Neutrophil (primary cell): ENCODE measurements at regions not wholly inside any gene's neighbourhood (a gene's known extent, or its start where the extent isn't known, plus 50 kb on each side); places are given as distances from the start of the nearest gene placed in this dataset.

Source experiments
- H3K27ac ChIP-seq: fragments of 200-600 bp; sonication (generic); 2 replicates; pipeline ENCODE4 v1.5.1; 2016; ENCODE audit warnings: mild to moderate bottlenecking, moderate library complexity
- H3K27me3 ChIP-seq: fragments of 200-600 bp; sonication (generic); 2 replicates; pipeline ENCODE4 v1.6.0; 2016; ENCODE audit warnings: mild to moderate bottlenecking
- H3K36me3 ChIP-seq: fragments of 200-600 bp; sonication (generic); 2 replicates; pipeline ENCODE4 v1.5.1; 2017
- H3K4me1 ChIP-seq, 2 experiments: fragments of 200-600 bp in 1 of 2; sonication (generic) in 1 of 2; 1 replicate in 1 of 2; 2 replicates in 1 of 2; pipeline versions ENCODE4 v1.5.1 to v1.6.1; 2013 to 2016; ENCODE audit warnings: low read depth in 1 of 2, low read length in 1 of 2, mild to moderate bottlenecking in 1 of 2, moderate library complexity in 1 of 2; ENCODE audit not compliant: control insufficient read depth in 1 of 2, insufficient read depth in 1 of 2
- H3K4me3 ChIP-seq, 2 experiments: fragments of 200-600 bp in 1 of 2; sonication (generic) in 1 of 2; 1 replicate in 1 of 2; 2 replicates in 1 of 2; pipeline ENCODE4 v1.5.1; 2013 to 2016; ENCODE audit warnings: low read depth in 1 of 2, low read length in 1 of 2, mild to moderate bottlenecking in 1 of 2, moderate library complexity in 1 of 2
- H3K9me3 ChIP-seq: fragments of 200-600 bp; sonication (generic); 2 replicates; pipeline ENCODE4 v1.5.1; 2016
- TF ChIP-seq, protein P1 (sequence below): fragments of 200-600 bp; sonication (generic); IDR thresholded peaks from 2 replicates; pipeline ENCODE4 v1.5.1; 2016; ENCODE audit warnings: antibody characterized with exemption

DNA sequence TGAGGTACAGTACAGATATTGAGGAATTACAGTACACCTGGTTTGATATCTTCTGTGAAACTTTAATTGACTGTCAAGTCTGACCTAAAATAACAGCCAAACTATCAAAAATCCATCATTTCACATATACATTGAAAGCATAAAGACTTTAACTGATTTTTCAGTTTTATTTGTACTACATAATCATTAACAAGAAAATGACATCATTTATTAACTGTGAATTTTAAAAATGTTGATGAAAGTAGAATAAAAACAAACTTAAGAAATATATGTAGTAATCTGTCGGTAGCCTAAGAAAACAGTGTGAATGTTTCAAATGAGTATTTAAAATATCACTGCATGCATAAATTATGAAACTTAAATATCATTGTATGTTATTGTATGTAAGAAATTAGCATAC, 836.7 kb upstream of the GHITM start:
- Histone ChIP-seq H3K36me3 (no peaks in the 10 kb centered on the region), H3K4me3 (no peak overlapping the region), H3K9me3 (no peaks in the 10 kb centered on the region), H3K27ac (no peak overlapping the region), H3K27me3 (no peaks in the 10 kb centered on the region), H3K4me1 (no peaks in the 10 kb centered on the region)
- TF ChIP-seq, protein P1, sequence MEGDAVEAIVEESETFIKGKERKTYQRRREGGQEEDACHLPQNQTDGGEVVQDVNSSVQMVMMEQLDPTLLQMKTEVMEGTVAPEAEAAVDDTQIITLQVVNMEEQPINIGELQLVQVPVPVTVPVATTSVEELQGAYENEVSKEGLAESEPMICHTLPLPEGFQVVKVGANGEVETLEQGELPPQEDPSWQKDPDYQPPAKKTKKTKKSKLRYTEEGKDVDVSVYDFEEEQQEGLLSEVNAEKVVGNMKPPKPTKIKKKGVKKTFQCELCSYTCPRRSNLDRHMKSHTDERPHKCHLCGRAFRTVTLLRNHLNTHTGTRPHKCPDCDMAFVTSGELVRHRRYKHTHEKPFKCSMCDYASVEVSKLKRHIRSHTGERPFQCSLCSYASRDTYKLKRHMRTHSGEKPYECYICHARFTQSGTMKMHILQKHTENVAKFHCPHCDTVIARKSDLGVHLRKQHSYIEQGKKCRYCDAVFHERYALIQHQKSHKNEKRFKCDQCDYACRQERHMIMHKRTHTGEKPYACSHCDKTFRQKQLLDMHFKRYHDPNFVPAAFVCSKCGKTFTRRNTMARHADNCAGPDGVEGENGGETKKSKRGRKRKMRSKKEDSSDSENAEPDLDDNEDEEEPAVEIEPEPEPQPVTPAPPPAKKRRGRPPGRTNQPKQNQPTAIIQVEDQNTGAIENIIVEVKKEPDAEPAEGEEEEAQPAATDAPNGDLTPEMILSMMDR = no peak

DNA sequence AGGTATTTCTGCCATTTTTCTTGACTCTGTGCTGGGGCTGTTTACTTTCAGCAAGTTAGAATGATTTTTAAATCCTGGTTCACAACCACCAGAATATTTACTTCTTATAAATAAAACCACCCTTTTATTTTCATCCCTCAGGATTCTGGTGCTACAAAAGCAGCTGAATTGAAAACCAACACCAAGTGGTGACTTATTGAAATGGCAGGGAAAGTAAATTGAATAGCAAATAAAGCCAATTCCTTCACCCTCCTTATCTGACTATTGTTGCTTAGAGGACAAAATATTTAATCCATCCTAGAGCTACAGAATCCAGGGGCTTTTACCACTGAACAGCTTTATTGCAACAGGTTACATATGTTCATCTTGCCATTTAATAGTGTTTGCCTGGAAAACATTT, 828.6 kb upstream of the GHITM start:
- no peak overlapping the region for H3K4me3 ChIP-seq
- TF ChIP-seq, protein P1 = no peak
- H3K9me3 ChIP-seq = no peaks in the 10 kb centered on the region
- no peaks in the 10 kb centered on the region for H3K4me1 ChIP-seq
- H3K36me3 ChIP-seq = no peaks in the 10 kb centered on the region
- H3K27me3 ChIP-seq = no peaks in the 10 kb centered on the region
- H3K27ac ChIP-seq = no peak overlapping the region

DNA sequence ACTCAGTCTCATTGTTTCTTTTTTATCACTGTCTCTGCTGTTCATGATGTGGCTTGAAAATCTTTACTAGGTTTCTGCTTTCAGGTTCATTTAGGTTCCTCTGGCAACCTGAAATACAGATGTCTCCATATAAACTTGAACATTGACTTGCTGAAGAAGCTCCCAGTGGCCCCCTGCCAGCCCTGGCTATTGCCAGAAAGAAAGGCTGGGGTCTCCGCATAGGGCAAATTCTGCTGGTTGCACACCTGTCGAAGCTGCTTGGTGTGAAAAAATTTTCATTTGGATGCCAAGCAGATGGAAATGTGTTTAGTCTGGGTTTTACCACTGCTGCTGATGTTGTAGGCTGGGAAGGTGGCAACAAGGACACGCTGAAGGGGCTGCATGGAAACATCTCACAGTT, 826.7 kb upstream of the GHITM start:
- H3K4me1 ChIP-seq = no peaks in the 10 kb centered on the region
- TF ChIP-seq, protein P1 = no peak
- H3K36me3 ChIP-seq = no peaks in the 10 kb centered on the region
- no peaks in the 10 kb centered on the region for H3K9me3 ChIP-seq
- H3K27ac ChIP-seq = no peak overlapping the region
- no peaks in the 10 kb centered on the region for H3K27me3 ChIP-seq
- H3K4me3 ChIP-seq = no peak overlapping the region

DNA sequence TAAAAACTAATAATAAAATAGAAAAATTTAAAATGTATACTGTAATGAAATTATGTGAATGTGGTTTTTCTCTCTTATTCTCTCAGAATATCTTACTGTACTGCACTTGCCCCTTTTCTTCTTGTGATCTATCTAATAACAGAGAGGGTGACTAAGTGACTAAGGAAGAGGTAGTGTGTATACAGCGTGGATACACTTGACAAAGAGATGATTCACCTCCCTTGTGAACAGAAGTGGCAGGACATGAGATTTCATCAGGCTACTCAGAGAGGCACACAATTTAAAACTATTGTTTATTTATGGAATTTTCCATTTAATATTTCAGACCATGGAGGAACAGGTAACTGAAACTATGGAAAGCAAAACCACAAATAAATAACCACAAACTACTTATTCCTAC, 806.6 kb upstream of the GHITM start:
- no peaks in the 10 kb centered on the region for H3K9me3 ChIP-seq
- no peaks in the 10 kb centered on the region for H3K27me3 ChIP-seq
- H3K36me3 ChIP-seq = no peaks in the 10 kb centered on the region
- H3K27ac ChIP-seq = no peak overlapping the region
- no peak overlapping the region for H3K4me3 ChIP-seq
- H3K4me1 ChIP-seq = no peaks in the 10 kb centered on the region
- TF ChIP-seq, protein P1 = no peak

DNA sequence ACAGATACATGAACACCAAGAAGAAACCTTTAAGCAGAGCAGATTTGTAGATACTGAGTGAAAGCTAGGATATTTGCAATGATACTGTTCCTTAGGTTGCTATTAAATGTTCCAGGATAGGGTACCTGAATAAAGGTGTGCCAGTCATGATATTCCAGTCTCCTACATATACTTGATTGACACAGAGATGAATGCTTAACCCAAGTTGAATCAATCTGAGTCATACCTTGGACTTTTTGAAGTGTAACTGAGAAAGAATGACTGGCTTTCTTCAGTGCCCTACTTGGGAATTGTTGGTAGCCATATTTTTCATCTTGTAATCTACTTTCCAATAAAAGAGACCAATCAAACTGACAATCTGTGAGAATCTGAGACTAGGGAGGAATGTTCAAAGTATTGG, 805.7 kb upstream of the GHITM start:
- no peak overlapping the region for H3K27ac ChIP-seq
- TF ChIP-seq, protein P1 = no peak
- H3K36me3 ChIP-seq = no peaks in the 10 kb centered on the region
- no peaks in the 10 kb centered on the region for H3K9me3 ChIP-seq
- H3K4me1 ChIP-seq = no peaks in the 10 kb centered on the region
- no peaks in the 10 kb centered on the region for H3K27me3 ChIP-seq
- no peak overlapping the region for H3K4me3 ChIP-seq

DNA sequence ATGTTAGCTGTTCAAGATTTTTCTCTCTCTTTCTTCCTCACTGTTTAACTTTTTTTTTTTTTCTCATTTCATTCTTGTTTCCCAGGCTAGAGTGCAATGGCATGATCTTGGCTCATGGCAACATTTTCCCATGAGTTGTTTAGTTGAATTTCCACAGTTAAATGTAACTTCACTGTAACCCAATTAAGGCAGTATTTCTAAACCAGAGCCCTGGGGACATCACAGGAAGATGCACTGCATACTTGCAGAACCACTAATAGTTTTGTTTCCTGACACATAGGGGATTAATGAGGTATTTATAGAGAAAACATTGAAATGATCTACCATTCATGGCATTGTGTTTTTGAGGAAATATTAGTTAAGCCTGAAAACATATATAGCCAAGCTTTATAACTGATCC, 795.6 kb upstream of the GHITM start:
- Histone ChIP-seq H3K27me3 (no peaks in the 10 kb centered on the region), H3K4me1 (no peaks in the 10 kb centered on the region), H3K36me3 (no peaks in the 10 kb centered on the region), H3K9me3 (no peaks in the 10 kb centered on the region), H3K4me3 (no peak overlapping the region), H3K27ac (no peak overlapping the region)
- TF ChIP-seq, protein P1 = no peak
